HL-60 (cell line): ENCODE measurements at regions not wholly inside any gene's neighbourhood (a gene's known extent, or its start where the extent isn't known, plus 50 kb on each side); places are given as distances from the start of the nearest gene placed in this dataset.

Experiments used
- DNase-seq, 2 experiments: peaks; one replicate each; pipeline ENCODE4 v3.0.0-alpha.2; 2010 to 2020; ENCODE audit warnings: low read depth in 1 of 2, low spot score in 1 of 2
- H3K27ac ChIP-seq: fragments of 250-450 bp; sonication (Bioruptor Pico); replicated peaks from 2 replicates; pipeline ENCODE4 v1.5.1; 2020; ENCODE audit warnings: mild to moderate bottlenecking, moderate library complexity
- H3K27me3 ChIP-seq: fragments of 250-450 bp; sonication (Bioruptor Pico); 2 replicates; pipeline ENCODE4 v1.5.1; 2021; ENCODE audit warnings: mild to moderate bottlenecking, moderate library complexity; ENCODE audit not compliant: insufficient read depth, poor library complexity, severe bottlenecking
- H3K4me3 ChIP-seq: replicated peaks from 2 replicates; pipeline ENCODE4 v1.5.1; 2011; ENCODE audit warnings: mild to moderate bottlenecking, control low read depth, low read length; ENCODE audit not compliant: insufficient read depth
- GABPA ChIP-seq: IDR thresholded peaks from 2 replicates; pipeline ENCODE4 v1.6.1; 2012; ENCODE audit warnings: low read depth
- POLR2AphosphoS5 ChIP-seq: IDR thresholded peaks from 2 replicates; pipeline ENCODE4 v1.6.1; 2012; ENCODE audit warnings: low read depth
- SPI1 ChIP-seq: IDR thresholded peaks from 2 replicates; pipeline ENCODE4 v1.6.1; 2012; ENCODE audit warnings: low read depth, mild to moderate bottlenecking, borderline replicate concordance
- TF ChIP-seq, protein P1 (sequence below): IDR thresholded peaks from one replicate; pipeline ENCODE4 v1.5.1; 2011; ENCODE audit warnings: low read length, control low read depth, inconsistent platforms; ENCODE audit not compliant: insufficient read depth
- TF ChIP-seq, protein P2 (sequence below): IDR thresholded peaks from 2 replicates; pipeline ENCODE4 v1.6.1; 2012; ENCODE audit warnings: low read depth; ENCODE audit not compliant: insufficient replicate concordance

DNA sequence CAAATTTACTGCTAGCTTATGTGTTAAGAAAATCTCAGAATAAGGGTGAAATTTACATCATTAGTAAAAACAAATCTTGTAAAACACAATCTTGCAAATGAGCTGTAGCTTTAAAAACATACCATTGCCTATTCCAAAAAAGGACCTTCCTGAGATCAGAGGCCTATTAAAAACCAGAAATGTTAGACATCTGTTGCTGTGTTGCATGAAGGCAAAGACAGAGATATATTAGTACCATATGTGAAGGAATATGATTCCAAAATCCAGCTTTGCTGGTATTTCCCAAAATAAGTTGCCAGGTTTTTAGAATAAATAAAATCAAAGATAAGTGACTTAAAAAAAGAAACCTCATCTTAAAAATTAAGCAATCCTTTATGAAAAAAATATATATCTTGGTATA lies 504.1 kb upstream of the CDIN1 start:
- Histone ChIP-seq H3K4me3 (no peak overlapping the region), H3K27ac (no peak overlapping the region)
- no peak for DNase-seq

DNA sequence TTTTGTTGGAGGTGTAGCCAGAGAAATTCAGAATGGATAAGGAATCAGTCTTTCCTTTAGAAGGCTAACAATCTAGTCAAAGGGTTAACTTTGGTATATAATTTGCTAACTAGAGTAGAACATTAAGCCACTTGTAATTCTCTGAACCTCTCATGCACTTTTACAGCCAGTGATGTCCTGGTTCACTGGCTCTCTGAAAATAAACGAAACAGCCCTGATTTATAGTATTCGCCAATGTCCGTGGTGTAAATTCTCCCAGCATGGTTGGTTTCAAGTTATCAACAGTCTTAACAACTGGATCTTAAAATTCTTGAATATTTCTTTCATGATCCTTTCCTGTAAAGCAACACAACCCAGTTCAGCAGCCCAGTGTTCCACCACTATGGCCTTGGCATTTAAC lies 500.4 kb upstream of the CDIN1 start:
- no peaks in the 10 kb centered on the region for H3K27me3 ChIP-seq
- TF ChIP-seq SPI1 (no peak), GABPA (no peak), POLR2AphosphoS5 (no peak)
- TF ChIP-seq, protein P1, sequence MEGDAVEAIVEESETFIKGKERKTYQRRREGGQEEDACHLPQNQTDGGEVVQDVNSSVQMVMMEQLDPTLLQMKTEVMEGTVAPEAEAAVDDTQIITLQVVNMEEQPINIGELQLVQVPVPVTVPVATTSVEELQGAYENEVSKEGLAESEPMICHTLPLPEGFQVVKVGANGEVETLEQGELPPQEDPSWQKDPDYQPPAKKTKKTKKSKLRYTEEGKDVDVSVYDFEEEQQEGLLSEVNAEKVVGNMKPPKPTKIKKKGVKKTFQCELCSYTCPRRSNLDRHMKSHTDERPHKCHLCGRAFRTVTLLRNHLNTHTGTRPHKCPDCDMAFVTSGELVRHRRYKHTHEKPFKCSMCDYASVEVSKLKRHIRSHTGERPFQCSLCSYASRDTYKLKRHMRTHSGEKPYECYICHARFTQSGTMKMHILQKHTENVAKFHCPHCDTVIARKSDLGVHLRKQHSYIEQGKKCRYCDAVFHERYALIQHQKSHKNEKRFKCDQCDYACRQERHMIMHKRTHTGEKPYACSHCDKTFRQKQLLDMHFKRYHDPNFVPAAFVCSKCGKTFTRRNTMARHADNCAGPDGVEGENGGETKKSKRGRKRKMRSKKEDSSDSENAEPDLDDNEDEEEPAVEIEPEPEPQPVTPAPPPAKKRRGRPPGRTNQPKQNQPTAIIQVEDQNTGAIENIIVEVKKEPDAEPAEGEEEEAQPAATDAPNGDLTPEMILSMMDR = no peak
- TF ChIP-seq, protein P2, sequence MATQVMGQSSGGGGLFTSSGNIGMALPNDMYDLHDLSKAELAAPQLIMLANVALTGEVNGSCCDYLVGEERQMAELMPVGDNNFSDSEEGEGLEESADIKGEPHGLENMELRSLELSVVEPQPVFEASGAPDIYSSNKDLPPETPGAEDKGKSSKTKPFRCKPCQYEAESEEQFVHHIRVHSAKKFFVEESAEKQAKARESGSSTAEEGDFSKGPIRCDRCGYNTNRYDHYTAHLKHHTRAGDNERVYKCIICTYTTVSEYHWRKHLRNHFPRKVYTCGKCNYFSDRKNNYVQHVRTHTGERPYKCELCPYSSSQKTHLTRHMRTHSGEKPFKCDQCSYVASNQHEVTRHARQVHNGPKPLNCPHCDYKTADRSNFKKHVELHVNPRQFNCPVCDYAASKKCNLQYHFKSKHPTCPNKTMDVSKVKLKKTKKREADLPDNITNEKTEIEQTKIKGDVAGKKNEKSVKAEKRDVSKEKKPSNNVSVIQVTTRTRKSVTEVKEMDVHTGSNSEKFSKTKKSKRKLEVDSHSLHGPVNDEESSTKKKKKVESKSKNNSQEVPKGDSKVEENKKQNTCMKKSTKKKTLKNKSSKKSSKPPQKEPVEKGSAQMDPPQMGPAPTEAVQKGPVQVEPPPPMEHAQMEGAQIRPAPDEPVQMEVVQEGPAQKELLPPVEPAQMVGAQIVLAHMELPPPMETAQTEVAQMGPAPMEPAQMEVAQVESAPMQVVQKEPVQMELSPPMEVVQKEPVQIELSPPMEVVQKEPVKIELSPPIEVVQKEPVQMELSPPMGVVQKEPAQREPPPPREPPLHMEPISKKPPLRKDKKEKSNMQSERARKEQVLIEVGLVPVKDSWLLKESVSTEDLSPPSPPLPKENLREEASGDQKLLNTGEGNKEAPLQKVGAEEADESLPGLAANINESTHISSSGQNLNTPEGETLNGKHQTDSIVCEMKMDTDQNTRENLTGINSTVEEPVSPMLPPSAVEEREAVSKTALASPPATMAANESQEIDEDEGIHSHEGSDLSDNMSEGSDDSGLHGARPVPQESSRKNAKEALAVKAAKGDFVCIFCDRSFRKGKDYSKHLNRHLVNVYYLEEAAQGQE = no peak
- no peak for DNase-seq
- no peak overlapping the region for H3K4me3 ChIP-seq
- H3K27ac ChIP-seq = no peak overlapping the region

More for the DNA sequence above, 504.1 kb upstream of the CDIN1 start:
- TF ChIP-seq, protein P2 = no peak
- no peaks in the 10 kb centered on the region for H3K27me3 ChIP-seq

DNA sequence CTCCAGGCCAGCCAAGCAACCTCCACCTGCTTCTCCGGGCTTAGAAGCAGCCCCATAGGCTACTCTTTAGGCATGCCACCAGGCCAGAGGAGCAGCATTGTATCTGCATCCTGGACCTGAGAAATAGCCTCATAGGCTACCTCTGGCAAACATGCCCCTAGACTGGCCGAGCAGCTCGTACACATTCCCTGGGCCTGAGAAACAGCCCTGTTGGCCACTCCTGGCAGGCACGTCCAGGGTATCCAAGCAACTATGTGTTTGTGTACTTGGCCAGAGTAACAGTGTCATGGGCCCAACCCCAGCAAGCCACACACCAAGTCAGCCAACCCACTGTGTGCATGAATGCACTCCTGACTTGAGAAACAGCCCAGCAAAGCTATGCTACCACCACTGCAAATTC lies 498.7 kb upstream of the CDIN1 start:
- Histone ChIP-seq H3K27me3 (no peaks in the 10 kb centered on the region), H3K27ac (no peak overlapping the region), H3K4me3 (no peak overlapping the region)
- no peak for DNase-seq
- no peak for TF ChIP-seq POLR2AphosphoS5
- TF ChIP-seq, protein P1 = no peak
- no peak for TF ChIP-seq GABPA
- no peak for TF ChIP-seq SPI1
- TF ChIP-seq, protein P2 = no peak
